Daoy (cell line): ENCODE measurements at regions not wholly inside any gene's neighbourhood (a gene's known extent, or its start where the extent isn't known, plus 50 kb on each side); places are given as distances from the start of the nearest gene placed in this dataset.

Source experiments
- DNase-seq: peaks from one replicate; pipeline ENCODE4 v3.0.0-alpha.2; 2015; ENCODE audit warnings: low read depth

DNA sequence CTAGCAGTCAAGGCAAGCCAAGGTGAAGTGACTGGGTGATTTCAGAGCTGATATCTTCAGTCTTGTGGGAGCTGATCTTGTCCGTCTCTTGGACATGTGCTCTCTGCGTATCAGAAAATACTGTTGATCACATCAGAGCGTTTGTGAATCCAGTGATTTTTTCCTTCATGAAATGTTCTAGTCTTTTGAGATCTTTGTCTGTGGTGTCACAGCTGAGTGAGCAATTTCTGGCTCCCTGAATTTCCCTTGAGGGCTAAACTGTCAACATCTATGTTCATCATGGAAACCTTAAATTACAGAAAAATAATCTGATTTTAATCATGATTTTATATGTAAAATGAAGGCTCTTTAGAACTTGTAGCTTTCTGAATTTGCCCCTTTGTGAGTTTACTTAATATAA, 432.0 kb downstream of the CCDC85A start:
- DNase-seq: no peak

DNA sequence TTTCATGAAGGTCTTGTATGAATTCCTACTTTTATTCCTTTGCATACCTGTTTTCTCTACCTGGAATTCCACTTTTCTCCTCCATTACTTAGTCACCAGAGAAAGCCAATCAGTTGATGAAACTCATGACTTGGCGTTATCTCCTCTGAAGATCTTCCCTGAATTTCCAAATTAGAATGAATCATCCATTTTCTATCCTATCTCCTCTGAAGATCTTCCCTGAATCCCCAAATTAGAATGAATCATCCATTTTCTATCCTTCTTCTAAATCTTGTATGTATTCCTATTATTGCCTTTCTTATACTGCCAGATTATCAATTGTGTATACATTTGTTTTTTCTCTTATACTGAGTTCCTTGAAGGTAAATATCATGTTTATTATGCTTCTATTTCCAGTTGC, 440.4 kb downstream of the CCDC85A start:
- no peak for DNase-seq

DNA sequence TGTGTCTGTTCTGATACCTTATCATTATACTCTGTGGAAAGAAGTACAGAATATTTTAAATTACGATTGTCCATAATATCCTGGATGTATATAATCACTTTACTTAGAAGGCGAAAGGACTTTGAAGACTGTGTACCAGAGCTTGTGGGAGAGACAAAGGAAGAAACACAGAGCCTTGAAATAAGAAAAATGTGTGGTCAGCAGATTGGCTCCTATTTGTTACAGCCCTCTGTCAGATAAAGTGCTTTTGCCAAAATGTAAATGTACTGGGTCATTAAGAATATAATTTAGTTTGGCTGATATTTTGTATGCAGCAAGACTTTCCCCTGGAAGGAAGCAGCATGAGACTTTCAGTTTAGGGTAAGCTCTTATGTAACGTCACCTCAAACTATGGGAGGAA, 443.1 kb downstream of the CCDC85A start:
- no peak for DNase-seq

DNA sequence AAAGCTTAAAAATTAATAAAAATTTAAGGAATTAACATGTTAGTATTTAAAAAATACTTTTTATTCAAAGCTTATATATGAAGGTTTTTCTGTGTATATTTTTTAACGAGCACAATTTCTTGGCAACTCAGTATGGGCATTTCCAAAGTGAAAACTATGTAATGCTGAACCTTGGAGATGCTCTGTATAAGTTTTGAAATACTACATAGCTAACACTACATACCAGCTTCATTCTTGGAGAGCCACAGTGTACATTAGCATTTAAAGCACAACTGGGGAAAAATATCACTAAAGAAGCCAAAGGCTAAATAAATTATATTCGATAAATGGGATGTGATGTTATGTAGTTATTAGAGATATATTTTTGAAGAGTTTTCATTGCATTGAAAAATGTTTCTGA, 446.5 kb downstream of the CCDC85A start:
- DNase-seq: no peak

DNA sequence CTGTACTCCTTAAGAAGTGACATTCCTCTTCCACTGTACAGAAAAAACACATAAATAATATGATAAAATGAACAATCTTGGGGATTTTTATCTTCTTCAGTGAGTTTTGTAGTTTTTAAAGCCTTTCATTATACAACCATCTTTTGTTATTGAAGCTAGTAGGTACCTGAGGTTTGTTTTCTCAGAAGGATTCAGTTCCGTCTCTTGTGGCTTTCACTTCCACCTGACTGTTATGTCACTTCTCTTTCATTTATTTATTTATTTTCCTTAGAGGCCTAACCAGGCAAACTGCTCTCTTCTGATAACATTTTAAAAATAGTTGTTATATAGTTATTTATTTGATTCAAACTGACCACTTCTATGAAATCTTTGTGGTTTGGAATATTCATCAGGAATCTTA, 464.2 kb downstream of the CCDC85A start:
- DNase-seq: no peak

DNA sequence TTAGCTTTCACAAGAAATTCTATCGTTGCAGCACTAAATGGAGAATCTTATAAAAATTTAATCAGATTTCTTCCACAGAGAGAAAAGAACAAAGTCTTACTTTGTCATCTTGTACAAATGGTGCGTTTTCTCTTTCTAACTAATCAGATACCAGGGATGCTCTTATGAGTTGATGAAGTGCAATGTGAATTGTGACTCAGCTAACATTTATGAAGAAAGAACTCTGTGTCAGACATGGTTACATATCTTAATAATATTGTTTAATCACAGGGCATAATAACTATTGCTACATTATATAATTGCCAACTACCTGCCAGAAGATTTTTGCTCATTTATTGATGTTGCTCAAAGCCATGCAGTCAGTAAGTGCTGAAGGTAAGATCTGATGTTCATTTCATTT, 465.0 kb downstream of the CCDC85A start:
- DNase-seq: no peak

DNA sequence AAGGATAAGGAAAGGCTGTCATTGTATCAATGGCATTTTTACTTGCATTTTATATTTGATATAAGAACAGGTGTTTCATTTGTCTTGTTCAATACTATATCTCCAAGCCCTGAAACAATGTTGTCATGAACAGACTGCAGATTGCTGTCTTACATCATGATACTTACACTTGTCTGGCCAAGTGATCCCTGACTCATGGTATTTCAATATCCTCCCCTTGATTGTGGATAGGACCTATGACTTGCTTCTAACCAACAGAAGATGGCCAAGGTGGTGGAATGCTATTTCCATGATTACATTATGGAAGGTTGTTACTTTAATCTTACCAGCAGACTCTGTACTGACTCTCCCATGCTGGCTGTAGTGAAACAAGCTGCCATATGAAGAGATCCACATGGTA, 471.1 kb downstream of the CCDC85A start:
- DNase-seq: no peak

DNA sequence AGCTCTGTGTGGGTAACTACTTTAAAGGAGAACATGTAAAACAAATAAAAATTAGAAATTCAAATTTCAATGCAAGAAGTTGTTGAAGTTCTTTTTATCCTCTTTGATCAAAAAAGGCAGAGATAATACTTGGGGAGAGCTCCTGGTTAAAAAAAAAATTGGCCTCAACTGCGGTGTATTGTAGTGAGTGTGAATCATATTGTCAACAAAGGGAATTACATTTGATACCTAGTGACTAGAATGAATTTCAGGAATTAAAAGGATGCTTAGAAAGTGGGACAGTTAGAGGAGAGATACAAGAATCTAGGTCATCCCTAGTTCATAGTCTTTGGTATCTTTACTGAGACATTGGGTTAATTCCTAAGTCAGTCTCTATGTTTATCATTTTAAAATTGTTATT, 473.0 kb downstream of the CCDC85A start:
- peak; percentile 11 for DNase-seq

DNA sequence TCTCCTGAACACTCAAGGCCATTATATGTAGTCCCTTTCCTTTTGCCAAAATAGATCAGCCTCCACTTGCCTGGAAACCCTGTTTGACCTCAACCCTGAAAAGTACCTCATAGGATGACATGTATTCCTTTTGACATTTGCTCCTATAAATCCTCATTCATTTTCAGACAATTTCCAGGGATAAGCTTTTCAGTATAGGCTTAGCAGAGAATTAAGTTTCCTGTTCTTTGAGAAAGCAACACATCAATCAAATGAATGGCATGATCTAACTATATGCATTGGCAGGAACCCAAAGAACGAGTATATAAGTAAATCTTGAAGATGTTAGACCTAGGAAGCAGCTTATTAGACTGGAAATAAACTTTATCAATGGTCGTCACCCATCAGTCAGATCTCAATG, 483.0 kb downstream of the CCDC85A start:
- no peak for DNase-seq

DNA sequence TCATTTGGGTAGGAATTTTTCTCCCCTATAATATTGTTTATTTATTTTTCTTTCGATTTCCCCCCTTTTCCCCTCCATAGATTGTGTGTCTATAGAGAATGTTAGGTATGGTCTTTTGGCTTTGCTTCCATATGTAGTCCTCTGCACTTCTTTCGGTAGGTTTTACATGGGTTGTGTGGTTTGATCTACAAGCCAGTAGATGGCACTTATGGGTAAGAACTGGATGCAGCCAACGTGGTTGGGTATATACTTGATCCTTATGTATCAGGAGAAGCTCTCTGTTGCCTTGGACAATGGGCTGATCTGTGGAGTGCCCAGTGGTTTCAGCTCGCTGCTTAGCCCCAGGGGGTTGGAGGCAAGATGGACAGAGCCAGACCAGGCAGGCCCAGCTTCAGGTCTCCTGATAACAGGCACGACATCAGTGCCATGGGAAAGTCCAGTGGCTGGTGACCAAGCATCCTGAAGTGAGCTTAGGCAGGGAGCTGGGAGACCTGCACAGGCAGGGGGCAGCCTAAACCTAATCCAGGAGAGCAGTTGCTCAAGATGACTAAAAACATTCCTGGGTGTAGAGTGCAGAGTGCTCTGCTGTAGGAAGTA, 488.3 kb downstream of the CCDC85A start:
- DNase-seq: peak; percentile 19

DNA sequence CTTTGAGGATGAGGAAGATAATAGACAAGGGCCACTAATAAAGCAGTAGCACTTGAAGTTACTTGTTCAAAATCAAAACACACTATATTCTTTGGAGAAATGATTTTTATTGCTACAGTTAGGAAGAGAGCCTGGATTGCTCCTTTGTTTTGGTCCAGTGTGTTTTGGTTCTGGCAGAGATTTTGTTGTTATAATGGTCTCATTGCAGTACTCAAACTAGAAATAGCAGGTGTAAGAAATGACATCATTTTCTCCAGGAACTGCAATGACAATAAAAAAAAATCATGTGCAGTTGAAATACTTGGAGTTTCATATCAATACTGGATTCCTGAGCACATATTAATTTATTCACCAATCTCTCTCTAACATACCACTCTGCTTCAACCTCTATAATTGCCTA, 490.3 kb downstream of the CCDC85A start:
- DNase-seq: no peak

DNA sequence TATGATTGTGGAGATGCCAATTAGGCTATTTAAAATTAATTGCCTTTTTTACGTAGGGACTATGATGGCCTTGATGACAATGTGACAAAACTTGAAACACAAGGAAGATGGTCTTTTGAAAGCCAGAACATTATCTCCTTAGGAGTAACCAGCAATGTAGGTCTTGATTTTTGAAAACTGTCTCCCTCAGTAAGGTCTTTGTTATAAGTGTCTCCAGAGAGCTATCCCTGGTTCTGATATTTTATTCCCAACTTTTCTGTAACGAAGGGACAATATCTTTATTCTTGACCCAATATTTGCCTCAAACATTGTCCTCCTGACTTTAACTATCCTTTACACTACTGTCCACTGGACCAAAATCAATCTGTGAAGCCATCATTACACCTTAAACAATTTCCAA, 493.2 kb downstream of the CCDC85A start:
- DNase-seq: no peak

DNA sequence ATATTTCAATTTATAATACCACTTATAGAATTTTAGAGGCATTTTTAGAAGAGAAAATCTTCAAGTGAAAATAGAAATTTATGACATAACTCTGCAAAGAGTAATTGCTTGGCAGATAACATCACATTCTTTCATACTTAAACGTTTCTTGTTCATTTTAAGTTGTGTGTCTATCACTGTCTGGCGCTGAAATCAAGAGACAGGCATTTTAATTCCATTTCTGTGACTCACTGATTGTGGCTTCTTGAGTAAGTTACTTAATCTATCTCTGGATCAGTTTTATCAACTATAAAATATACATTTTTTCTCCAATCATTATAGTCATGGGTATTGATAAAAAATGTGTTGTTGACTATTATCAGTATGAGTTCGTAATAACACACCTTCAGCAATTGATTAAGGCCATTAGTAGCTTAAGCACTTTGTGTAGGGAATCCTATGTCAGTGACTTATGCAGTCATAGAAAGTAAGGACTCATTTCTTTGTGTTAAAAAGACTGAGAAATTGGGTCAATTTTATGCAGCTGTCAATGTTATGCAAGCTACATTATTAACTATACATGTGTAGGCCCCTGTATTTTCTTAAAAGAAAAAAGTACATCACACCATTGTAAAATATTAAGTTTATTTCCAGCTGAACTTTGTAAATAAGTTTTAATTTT, 497.3 kb downstream of the CCDC85A start:
- peak; percentile 36 for DNase-seq

DNA sequence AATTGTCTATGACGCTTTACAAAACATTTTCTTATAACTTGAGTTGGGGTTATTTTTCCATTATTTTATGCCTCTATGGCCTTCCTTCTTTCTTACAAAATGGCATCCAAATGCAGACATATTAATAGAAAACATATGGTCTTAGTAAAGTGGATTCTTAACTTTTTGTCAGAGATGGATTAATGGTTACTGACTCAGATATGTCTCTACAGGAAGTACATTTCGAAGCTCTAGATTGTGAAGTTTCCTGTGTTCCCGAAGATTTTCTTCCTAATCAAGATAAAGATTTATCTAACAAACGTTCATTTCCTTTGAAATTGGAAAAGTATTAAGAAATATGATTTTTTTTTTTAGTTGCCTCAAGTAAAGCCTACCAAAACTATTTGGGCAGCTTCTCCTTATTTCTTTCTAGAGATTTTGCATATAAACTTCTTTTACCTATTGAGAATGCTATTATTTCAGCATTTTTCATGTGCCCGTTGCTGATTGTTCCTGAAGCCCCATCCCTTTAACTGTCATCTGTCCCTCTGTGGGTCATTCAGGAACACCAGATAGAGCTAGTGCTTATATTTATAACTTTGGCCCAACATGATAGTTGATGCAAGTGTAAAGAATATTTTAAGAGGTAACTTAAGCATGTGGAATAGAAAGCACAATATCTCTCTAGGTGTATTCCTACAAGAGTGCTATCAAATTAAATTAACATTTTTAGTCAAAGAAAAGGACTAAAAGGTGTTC, 498.0 kb downstream of the CCDC85A start:
- no peak for DNase-seq

DNA sequence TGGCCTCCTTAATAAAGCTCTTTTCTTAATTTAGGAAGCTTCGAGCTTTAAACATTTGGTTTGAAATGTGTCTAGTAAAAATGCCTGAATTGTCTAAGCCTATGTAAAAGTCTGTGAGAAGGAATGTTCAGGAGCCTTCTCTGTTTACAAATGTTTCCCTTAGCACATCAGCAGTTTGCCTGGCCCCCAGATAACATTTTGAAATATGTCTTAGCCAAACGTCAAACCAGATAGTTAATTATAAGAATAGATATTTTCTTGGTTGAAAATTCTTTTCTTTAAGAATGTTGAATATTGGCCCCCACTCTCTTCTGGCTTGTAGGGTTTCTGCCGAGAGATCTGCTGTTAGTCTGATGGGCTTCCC, 498.6 kb downstream of the CCDC85A start:
- no peak for DNase-seq

DNA sequence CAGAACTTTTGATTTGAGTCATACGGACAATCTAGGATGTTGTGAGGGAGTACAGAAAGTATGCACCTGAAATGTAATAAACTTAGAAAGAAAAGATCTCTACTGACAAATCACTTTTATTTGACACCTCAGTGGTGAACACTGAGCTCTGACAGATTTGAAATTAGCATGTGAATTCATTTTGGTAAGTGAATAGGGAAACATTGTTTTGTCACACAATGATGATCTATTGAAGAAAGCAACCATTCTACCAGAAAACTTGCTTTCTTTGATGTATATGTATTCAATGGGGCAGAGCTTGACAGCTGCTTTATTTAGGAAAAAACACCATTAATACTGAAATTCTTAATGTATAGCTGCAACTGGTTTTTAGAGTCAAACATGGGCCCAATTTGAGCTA, 500.5 kb downstream of the CCDC85A start:
- DNase-seq: no peak

DNA sequence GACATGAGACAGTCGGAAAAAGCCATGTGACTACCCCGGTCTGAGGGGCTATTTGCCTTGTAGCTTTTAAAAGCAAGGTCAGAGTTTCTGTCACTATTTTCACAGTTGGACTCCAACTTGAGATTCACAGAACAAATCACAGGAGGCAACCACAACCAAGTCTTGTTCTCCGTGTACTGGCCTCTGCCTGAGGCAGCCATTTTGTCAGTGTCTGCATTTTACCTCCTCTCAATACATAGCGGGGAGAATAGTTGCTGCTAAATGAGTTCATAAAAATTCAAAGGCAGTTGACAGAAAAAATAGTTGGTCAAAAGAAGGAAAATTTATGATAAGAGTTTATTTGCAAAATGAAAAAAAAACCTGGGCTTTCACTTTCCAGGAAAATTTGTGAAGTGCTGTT, 501.4 kb downstream of the CCDC85A start:
- DNase-seq: no peak

DNA sequence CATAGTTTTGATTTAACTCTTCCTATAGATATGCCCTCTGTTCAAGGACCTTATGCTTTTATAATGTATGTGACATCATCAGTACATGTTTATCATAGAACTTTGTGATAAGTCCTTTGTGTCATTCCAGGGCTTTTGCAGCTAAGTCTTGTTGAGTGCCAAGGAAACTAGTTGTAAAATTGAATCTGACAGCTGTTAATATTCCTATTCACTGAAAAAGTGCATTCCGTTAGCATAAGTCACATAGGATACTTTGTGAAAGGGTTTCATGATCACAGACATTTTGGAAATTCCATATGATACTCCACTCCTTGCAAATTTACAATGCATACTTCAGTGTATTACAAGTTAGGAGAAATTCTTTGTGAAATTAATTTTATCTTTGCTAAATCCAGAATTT, 503.4 kb downstream of the CCDC85A start:
- no peak for DNase-seq

DNA sequence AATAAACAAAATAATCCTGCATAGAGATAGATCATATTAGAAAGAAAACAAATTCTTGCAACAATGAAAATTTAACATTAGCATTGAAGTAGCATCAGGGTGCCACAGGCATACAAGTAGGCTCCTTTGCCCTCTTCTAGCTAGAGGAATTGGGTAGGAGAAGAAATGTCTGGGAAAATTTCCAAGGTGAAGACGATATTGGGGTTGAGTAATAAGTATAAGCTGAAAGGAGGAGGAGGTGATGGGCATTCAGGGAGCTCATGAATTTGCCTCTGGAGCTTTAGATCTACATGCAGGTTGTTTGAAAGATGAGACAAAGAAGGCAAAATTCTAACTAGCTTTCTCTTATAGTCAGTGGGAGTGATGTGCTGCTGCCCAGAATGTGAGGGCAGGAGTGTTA, 504.9 kb downstream of the CCDC85A start:
- DNase-seq: no peak

DNA sequence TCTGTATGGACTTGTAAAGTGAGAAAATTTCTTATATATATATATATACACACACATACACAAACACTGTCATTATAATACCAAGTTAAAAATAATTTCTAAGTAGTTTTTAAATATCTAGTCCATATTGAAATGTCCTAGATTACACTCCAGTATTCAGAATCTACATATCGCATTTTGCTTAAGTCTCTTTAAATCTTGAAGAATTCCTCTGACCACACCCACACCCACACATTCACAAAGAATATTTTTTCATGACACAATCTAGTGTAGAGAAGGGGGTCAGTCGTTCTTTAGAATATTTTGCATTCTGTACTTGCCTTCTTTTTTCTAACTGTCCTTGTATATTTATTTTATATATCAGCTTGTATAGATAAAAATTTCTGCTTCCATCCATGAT, 509.7 kb downstream of the CCDC85A start:
- DNase-seq: no peak

DNA sequence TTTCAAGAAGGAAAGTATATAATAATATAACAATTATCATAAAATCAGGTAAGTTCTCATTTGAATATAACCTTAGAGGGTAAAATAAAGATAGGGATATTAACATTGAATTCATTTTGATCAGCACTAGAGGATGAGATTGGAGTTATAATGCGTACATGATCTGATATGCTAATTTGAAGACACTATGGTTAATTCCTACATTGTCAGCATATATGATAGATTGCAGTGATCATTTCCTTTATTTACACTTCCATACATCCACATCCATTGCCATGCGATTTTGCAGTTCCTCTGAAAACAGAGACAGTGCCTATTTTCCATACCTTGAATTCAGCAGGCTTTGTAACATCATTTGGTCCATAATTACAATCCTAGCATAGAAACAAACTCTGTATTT, 519.2 kb downstream of the CCDC85A start:
- DNase-seq: no peak

DNA sequence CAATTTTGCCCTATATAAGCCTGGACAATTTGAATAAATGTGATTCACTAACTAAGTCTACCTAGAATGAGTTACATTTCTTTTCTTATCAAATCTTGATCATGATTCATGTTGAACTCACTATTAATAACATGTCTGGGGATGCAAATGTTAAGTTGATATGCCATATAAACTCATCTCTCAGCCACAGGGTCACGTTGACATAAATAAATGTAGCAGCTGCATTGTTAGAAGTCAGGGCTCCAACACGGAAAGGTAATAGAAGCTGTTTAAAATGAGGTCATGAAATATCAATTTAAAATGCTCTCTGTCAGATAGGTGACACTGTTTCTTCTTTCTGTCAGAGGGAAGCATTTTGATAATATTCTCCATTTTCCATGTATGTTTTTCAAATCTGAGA, 521.9 kb downstream of the CCDC85A start:
- no peak for DNase-seq

DNA sequence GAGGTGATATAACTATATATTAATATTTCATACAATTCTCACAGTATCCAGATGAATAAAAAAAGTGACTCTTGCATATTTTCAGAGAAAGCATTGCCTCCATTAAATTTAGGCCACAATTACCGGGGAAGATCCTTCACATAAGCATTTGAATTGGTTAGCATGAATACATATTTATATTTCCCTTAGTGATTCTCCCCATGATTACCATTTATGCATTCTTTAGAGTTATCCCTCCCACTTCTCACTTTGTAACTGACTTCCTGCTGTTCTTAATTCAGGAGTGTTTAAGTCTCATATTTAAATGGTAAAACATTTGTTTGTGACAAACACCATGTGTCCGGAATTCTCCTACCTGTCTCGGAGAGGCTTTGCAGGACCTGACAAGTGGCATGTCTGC, 523.4 kb downstream of the CCDC85A start:
- no peak for DNase-seq

DNA sequence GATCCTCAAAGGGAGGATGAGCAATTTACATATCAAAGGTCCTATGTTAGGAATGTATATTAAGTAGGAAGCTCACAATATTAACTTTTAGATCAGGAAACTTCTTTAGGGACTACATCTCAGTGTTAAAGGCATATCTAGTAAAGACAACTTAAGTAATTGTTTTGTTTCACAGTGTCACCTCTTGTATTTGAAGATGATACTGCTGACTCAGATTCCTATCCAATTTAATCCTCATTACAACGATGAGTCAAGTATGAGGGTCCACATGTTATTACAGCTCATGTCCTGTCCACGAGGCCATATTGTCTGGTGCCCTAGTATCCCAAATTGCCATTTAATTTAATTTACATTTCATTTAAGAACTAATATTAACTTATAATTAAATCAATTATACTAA, 523.9 kb downstream of the CCDC85A start:
- no peak for DNase-seq
